GM21825 (cell line): ENCODE measurements at regions not wholly inside any gene's neighbourhood (a gene's known extent, or its start where the extent isn't known, plus 50 kb on each side); places are given as distances from the start of the nearest gene placed in this dataset.
"Not testable (repeated sequence)": the region's sequence is repeated elsewhere in the genome, so short reads cannot be mapped to it uniquely, and the experiment has no call there.

Source experiments
- ATAC-seq: cut with Tn5 transposase; IDR thresholded peaks from one replicate; pipeline ENCODE4 v1.9.1; 2021; ENCODE audit warnings: mild to moderate bottlenecking, moderate library complexity; ENCODE audit not compliant: unreplicated experiment

GRCh38 chr6:142633317-142633716 lies 311.7 kb downstream of the HIVEP2 start:
- no peak for ATAC-seq

GRCh38 chr6:142635130-142635529 lies 309.8 kb downstream of the HIVEP2 start:
- no peak for ATAC-seq

GRCh38 chr6:142637624-142638351 lies 307.2 kb downstream of the HIVEP2 start:
- ATAC-seq, result no peak

GRCh38 chr6:142642651-142643050 lies 302.3 kb downstream of the HIVEP2 start:
- ATAC-seq, result no peak

- ATAC-seq, result no peak
Observed at GRCh38 chr6:142644866-142645265, 300.1 kb downstream of the HIVEP2 start.

GRCh38 chr6:142645663-142646062 lies 299.3 kb downstream of the HIVEP2 start:
- no peak for ATAC-seq

GRCh38 chr6:142647449-142648035 lies 297.4 kb downstream of the HIVEP2 start:
- no peak for ATAC-seq

GRCh38 chr6:142648036-142648451 lies 296.9 kb downstream of the HIVEP2 start:
- ATAC-seq, result no peak

- no peak for ATAC-seq
Observed at GRCh38 chr6:142648526-142648925, 296.4 kb downstream of the HIVEP2 start.

GRCh38 chr6:142649438-142650234 lies 295.3 kb downstream of the HIVEP2 start:
- not testable (repeated sequence) for ATAC-seq

- ATAC-seq, result no peak
Observed at GRCh38 chr6:142651384-142651783, 293.6 kb downstream of the HIVEP2 start.

GRCh38 chr6:142653710-142654420 lies 291.1 kb downstream of the HIVEP2 start:
- no peak for ATAC-seq

- no peak for ATAC-seq
Observed at GRCh38 chr6:142659661-142660060, 285.3 kb downstream of the HIVEP2 start.

- no peak for ATAC-seq
Observed at GRCh38 chr6:142665393-142665792, 279.6 kb downstream of the HIVEP2 start.

- ATAC-seq, result no peak
Observed at GRCh38 chr6:142666599-142667185, 278.3 kb downstream of the HIVEP2 start.

GRCh38 chr6:142669471-142670351 lies 275.3 kb downstream of the HIVEP2 start:
- ATAC-seq, result no peak

GRCh38 chr6:142671791-142672190 lies 273.2 kb downstream of the HIVEP2 start:
- peak; percentile 96 for ATAC-seq

- ATAC-seq, result no peak
Observed at GRCh38 chr6:142675517-142675916, 269.5 kb downstream of the HIVEP2 start.

GRCh38 chr6:142676027-142676443 lies 268.9 kb downstream of the HIVEP2 start:
- ATAC-seq, result no peak
